ENCODE measurements at regions not wholly inside any gene's neighbourhood (a gene's known extent, or its start where the extent isn't known, plus 50 kb on each side); places are given as distances from the start of the nearest gene placed in this dataset.
"Not testable (repeated sequence)": the region's sequence is repeated elsewhere in the genome, so short reads cannot be mapped to it uniquely, and the experiment has no call there.

GRCh38 chr16:14383844-14384243 lies 246.2 kb downstream of the PARN start:
- not testable (repeated sequence) for TF ChIP-seq FOXA1 (IDR thresholded peaks at IDR 0.05); SP1 (IDR thresholded peaks at IDR 0.05); BHLHE40 (IDR thresholded peaks at IDR 0.05; ENCODE audit: borderline replicate concordance); FOXK2 (IDR thresholded peaks at IDR 0.05)

Measured in HEK293T (cell line).